HepG2 (cell line): ENCODE measurements at regions not wholly inside any gene's neighbourhood (a gene's known extent, or its start where the extent isn't known, plus 50 kb on each side); places are given as distances from the start of the nearest gene placed in this dataset.

Experiments
- CHD2 ChIP-seq: IDR thresholded peaks from 2 replicates; pipeline ENCODE4 v1.6.1; 2011; ENCODE audit warnings: low read depth, low read length, improper control_type of control experiment
- HMGA1 ChIP-seq: sonication (generic); formaldehyde crosslinking; conservative IDR thresholded peaks from 2 replicates; pipeline ENCODE4 v1.4.0; 2020; ENCODE audit warnings: missing genetic modification reagents
- NR2F1 ChIP-seq, 2 experiments: fragments of 450-650 bp in 1 of 2; formaldehyde crosslinking in 1 of 2; IDR thresholded peaks; 2 replicates each; pipeline versions ENCODE4 v1.5.0 to v1.6.1; 2016 to 2020; ENCODE audit warnings: mild to moderate bottlenecking in 1 of 2, missing compliant biosample characterization in 1 of 2, missing genetic modification reagents in 1 of 2, moderate library complexity in 1 of 2
- POLR2A ChIP-seq, 2 experiments: IDR thresholded peaks; 2 replicates each; pipeline ENCODE4 v1.6.1; 2011; ENCODE audit warnings: low read depth in 2 of 2, low read length in 2 of 2, mild to moderate bottlenecking in 1 of 2, moderate library complexity in 1 of 2; ENCODE audit not compliant: insufficient read depth in 1 of 2
- SIN3A ChIP-seq: IDR thresholded peaks from 2 replicates; pipeline ENCODE4 v1.6.1; 2011; ENCODE audit warnings: low read depth, mild to moderate bottlenecking, control low read depth, low read length, borderline replicate concordance
- SMYD3 ChIP-seq: sonication (generic); formaldehyde crosslinking; IDR thresholded peaks from 2 replicates; pipeline ENCODE4 v1.8.1; 2023; ENCODE audit warnings: mild to moderate bottlenecking, missing genetic modification reagents
- TF ChIP-seq, protein P1 (sequence below): IDR thresholded peaks from 2 replicates; pipeline ENCODE4 v1.6.1; 2012; ENCODE audit warnings: inconsistent platforms
- TF ChIP-seq, protein P2 (sequence below): IDR thresholded peaks from 2 replicates; pipeline ENCODE4 v1.6.1; 2016; ENCODE audit warnings: mild to moderate bottlenecking
- TF ChIP-seq, protein P3 (sequence below): sonication (generic); formaldehyde crosslinking; IDR thresholded peaks from 2 replicates; pipeline ENCODE4 v1.5.0; 2020; ENCODE audit warnings: mild to moderate bottlenecking, missing genetic modification reagents, moderate library complexity
- TF ChIP-seq, protein P4 (sequence below): sonication (generic); formaldehyde crosslinking; IDR thresholded peaks from 2 replicates; pipeline ENCODE4 v1.4.0; 2020; ENCODE audit warnings: missing genetic modification reagents, borderline replicate concordance

DNA sequence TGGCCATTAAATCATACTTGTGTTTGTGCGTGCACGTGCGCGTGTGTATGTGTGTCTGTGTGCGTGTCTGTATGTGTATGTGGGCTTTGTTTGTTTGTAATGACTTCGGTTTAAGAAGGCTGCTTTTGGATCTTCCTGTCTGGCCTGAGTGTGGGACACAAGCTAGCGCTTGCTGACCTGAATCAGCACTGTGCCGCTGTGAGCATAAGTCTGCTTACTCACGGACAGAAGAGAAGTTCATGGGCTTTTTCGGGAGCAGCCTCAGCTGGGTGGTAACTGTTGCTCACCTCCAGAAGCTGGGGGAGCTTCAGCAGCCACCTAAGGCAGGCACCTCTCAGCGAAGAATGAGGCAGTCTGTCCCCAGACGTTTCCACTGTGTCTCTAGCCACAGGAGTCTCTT is 56.1 kb upstream of the TRUB1 start:
- TF ChIP-seq, protein P1, sequence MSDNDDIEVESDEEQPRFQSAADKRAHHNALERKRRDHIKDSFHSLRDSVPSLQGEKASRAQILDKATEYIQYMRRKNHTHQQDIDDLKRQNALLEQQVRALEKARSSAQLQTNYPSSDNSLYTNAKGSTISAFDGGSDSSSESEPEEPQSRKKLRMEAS, result no peak
- TF ChIP-seq, protein P2, sequence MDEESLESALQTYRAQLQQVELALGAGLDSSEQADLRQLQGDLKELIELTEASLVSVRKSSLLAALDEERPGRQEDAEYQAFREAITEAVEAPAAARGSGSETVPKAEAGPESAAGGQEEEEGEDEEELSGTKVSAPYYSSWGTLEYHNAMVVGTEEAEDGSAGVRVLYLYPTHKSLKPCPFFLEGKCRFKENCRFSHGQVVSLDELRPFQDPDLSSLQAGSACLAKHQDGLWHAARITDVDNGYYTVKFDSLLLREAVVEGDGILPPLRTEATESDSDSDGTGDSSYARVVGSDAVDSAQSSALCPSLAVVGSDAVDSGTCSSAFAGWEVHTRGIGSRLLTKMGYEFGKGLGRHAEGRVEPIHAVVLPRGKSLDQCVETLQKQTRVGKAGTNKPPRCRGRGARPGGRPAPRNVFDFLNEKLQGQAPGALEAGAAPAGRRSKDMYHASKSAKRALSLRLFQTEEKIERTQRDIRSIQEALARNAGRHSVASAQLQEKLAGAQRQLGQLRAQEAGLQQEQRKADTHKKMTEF (CRISPR knock-in tag), result no peak
- TF ChIP-seq SMYD3 (CRISPR knock-in tag), result no peak
- TF ChIP-seq, protein P3, sequence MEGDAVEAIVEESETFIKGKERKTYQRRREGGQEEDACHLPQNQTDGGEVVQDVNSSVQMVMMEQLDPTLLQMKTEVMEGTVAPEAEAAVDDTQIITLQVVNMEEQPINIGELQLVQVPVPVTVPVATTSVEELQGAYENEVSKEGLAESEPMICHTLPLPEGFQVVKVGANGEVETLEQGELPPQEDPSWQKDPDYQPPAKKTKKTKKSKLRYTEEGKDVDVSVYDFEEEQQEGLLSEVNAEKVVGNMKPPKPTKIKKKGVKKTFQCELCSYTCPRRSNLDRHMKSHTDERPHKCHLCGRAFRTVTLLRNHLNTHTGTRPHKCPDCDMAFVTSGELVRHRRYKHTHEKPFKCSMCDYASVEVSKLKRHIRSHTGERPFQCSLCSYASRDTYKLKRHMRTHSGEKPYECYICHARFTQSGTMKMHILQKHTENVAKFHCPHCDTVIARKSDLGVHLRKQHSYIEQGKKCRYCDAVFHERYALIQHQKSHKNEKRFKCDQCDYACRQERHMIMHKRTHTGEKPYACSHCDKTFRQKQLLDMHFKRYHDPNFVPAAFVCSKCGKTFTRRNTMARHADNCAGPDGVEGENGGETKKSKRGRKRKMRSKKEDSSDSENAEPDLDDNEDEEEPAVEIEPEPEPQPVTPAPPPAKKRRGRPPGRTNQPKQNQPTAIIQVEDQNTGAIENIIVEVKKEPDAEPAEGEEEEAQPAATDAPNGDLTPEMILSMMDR (CRISPR knock-in tag), result no peak
- no peak for TF ChIP-seq CHD2
- TF ChIP-seq POLR2A (IDR thresholded peaks at IDR 0.05; ENCODE audit: insufficient read depth in 1 of 2, low read depth in 2 of 2, low read length in 2 of 2), result no peak
- TF ChIP-seq NR2F1 (CRISPR knock-in tag; IDR thresholded peaks at IDR 0.05), result no peak
- TF ChIP-seq, protein P4, sequence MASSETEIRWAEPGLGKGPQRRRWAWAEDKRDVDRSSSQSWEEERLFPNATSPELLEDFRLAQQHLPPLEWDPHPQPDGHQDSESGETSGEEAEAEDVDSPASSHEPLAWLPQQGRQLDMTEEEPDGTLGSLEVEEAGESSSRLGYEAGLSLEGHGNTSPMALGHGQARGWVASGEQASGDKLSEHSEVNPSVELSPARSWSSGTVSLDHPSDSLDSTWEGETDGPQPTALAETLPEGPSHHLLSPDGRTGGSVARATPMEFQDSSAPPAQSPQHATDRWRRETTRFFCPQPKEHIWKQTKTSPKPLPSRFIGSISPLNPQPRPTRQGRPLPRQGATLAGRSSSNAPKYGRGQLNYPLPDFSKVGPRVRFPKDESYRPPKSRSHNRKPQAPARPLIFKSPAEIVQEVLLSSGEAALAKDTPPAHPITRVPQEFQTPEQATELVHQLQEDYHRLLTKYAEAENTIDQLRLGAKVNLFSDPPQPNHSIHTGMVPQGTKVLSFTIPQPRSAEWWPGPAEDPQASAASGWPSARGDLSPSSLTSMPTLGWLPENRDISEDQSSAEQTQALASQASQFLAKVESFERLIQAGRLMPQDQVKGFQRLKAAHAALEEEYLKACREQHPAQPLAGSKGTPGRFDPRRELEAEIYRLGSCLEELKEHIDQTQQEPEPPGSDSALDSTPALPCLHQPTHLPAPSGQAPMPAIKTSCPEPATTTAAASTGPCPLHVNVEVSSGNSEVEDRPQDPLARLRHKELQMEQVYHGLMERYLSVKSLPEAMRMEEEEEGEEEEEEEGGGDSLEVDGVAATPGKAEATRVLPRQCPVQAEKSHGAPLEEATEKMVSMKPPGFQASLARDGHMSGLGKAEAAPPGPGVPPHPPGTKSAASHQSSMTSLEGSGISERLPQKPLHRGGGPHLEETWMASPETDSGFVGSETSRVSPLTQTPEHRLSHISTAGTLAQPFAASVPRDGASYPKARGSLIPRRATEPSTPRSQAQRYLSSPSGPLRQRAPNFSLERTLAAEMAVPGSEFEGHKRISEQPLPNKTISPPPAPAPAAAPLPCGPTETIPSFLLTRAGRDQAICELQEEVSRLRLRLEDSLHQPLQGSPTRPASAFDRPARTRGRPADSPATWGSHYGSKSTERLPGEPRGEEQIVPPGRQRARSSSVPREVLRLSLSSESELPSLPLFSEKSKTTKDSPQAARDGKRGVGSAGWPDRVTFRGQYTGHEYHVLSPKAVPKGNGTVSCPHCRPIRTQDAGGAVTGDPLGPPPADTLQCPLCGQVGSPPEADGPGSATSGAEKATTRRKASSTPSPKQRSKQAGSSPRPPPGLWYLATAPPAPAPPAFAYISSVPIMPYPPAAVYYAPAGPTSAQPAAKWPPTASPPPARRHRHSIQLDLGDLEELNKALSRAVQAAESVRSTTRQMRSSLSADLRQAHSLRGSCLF (CRISPR knock-in tag), result no peak
- TF ChIP-seq SIN3A, result no peak
- TF ChIP-seq HMGA1 (CRISPR knock-in tag), result no peak
